Activated CD8-positive, alpha-beta memory T cell treated with anti-CD3 and anti-CD28 coated beads for 4 hours (primary cell): ENCODE measurements at regions not wholly inside any gene's neighbourhood (a gene's known extent, or its start where the extent isn't known, plus 50 kb on each side); places are given as distances from the start of the nearest gene placed in this dataset.

ENCODE experiments used
- DNase-seq, 2 donors: peaks; one replicate each; pipeline ENCODE4 v3.0.0-alpha.2; 2020; ENCODE audit warnings: low read depth in 2 of 2

- no peak for DNase-seq
Measured at GRCh38 chr21:35372201-35372600, 323.1 kb upstream of the RUNX1 start.

GRCh38 chr21:35370671-35371070 lies 321.6 kb upstream of the RUNX1 start:
- DNase-seq: no peak

DNA sequence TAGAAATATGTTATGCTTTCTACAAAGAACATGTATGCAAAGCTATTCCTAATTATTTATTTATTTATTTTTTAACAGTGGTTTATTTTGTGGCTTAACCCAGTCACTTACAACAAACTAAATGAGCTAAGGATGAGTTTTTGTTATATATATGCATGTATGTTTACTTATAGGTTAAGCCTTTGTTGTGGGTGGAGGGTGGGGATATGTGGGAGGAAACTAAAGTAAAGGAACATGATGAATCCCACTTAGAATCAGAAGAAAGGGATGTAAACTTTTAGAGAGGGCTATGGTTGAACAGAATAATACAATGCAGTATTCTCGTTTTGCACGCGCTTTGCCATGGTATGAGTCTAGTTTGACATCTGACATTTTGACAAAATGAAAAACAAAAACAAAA lies 321.0 kb upstream of the RUNX1 start:
- DNase-seq: no peak

DNA sequence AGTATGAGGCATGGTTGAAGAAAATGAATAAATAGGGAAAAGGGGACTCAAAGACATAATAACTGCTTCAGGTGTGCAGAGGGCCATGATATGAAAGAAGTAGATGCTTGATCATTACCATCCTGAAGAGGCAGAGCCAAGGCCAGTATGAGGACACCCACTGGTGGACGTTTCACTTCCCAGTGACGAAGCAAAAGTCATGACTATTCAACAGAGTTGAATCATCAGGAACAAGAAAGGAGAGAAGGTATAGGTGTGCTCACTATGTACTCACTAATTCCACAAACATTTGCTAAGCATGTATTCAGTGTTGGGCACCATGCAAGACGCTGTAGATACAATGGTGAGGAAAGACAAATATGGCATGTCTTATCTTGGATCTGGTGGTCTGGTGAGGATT lies 319.2 kb upstream of the RUNX1 start:
- no peak for DNase-seq

- DNase-seq: no peak
Measured at GRCh38 chr21:35367553-35367952, 318.5 kb upstream of the RUNX1 start.

DNA sequence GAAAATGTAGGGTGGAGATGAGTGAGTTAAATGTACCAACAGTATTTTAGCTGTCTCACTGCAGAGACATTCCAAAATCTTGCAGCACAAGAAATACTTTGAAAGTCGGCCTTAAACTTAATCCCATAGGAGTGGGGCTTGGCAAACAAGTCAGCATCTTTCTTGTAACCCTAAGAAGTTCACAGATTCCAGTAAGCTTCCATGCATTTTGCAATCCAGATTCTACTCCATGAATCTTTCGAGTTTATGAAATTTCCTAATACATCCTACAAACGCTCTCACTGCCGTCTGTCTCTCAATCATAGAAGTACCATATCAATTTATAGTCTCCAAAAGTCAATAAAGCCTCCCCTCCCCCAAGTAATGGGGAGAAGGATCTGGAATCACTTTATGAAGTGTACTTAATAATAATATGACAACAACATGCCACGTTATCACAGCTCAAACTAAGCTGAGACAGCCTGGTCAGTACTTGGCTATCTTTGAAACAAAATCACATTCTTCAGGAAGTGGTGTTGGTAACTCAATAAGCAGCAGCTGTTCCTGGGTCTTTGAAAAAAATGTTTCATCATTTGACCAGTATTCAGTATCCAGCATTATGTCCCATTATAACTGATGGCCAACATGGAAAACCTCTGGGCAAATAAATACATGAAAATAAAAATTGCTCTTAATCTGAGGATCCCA lies 317.4 kb upstream of the RUNX1 start:
- DNase-seq: no peak

DNA sequence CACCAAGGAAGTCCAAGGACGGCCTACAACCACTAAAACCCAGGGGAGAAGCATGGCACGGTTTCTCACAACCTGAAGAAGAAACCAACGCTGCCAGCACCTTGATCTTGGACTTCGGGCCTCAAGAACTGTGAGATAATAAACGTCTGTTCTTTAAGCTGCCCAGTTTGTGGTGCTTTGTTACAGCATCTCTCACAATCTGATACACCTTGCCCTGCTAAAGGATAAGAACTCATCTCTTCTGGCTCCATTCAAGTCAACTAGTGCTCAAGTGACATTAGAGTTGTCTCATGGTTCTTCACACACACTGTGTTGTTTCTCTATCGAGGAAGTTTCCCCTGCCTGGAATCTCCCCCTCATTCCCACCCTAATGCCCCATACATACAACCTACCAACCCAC lies 314.4 kb upstream of the RUNX1 start:
- no peak for DNase-seq

DNA sequence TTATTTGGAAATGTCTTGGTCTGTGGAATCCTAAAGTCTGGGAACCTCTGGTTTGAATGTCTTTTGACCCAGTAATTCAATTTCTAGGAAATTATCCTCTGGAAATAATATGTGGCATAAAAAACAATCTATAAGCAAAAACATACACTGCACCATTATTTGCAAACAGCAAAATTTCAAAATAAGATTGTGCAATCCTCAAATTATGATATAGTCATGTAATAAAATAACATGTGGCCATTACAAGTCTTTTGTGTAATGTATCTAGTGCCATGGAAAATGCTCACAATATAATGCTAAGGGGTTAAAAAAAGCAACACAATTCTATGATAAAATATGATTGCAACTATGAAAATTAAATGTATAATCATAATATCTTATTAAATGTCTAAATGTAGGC lies 312.9 kb upstream of the RUNX1 start:
- no peak for DNase-seq

GRCh38 chr21:35360870-35361570 lies 311.9 kb upstream of the RUNX1 start:
- DNase-seq: no peak

DNA sequence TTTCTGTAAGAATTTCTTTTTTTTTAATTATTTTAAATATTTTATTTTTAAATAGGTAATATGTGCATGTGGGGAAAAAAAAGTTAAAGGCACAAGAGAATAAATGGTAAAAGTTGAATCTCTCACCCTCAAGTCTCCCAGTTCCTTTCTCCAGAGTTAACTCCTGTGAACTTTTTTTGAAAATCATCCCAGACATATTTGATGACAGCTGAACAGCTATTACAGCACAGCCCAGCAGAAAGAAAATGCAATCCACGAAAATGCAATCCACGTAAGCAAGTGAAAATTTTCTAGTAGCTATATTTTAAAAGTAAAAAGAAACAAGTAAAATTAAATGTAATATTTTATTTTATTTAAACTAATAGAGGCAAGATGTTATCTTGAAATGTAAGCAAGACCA lies 310.0 kb upstream of the RUNX1 start:
- DNase-seq: no peak

DNA sequence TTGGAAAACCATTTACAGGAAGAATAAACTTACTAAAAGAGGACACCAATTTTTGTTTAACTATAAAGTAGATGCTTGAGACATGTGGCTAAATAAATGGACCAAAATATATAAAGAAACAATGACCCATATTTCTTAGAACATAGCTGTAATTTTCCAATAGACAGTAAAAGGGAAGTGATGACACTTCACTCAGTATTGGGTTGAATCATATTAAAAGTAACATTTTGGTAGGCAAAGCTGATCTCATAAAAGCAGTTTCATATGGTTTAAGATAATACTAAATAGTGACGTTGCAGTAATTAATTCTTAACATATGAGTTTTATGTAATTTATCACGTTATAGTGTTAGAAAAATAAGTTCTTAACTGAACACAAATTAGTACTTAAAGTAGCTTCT lies 308.9 kb upstream of the RUNX1 start:
- DNase-seq: no peak

GRCh38 chr21:35357041-35357780 lies 308.1 kb upstream of the RUNX1 start:
- DNase-seq: no peak

DNA sequence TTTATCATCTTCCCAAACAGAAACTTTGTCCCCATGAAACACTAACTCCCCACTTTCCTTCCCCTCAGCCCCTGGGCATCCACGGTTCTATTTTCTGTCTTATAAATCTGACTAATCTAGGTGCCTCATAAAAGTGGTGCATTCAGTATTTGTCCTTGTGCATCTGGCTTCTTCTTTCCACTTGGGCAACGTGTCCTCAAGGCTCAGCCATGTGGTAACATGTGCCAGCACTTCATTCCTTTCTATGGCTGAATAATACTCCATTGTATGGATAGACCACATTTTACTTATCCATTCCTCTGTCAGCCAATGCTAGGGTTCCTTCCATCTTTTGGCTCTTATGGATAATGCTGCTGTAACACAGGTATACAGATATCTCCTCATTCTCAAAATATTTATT lies 305.0 kb upstream of the RUNX1 start:
- no peak for DNase-seq

- no peak for DNase-seq
Measured at GRCh38 chr21:35352793-35353192, 303.7 kb upstream of the RUNX1 start.

DNA sequence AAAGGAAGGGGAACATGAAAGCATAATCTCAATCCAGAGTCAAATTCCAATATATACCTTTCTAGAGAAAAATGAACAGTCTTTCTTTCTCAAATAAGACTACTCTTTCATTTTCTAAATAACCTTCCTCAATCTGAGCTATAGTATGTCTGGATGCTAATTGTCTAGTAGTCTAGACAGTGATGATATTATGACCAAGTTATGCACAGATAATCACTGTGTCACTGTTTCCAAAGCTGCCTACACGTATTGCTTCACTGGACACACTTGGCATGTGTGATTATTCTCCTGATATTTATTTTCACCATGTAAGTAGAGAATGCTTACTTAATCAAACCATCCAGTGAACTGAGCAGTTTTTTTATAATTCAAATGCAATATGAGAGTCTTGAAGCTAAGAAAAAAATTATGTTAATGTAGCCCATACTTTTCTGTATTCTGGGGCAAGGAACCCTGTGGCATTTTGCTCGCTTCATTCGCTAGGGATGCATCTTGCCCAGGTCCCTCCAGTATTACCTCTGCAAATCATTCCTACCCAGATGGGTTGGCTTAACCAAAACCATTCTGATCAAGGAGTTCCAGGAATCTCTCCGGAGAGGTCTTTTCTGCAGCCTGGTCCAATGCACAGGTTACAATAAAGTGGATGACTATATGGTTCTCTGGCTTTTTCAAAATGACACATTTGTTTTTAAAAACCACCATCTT lies 303.1 kb upstream of the RUNX1 start:
- no peak for DNase-seq

DNA sequence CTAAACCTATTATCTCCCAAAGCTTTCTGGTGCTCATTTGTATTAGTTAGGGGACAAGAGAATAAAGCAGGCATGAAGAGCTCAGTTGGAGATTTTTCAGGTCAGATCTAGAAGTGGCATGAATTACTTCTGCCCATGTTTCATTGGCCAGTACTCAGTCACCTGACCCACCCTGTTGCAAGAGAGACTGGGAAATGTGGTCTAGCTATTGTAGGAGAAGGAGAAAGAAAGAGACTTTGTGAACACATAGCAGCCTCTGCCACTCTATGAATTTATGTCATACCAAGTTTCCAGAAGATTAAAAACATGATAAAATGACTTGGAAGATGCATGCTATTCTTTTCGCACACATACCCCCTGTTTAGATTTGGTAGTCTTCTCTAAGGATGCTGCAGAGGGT lies 302.3 kb upstream of the RUNX1 start:
- DNase-seq: no peak

DNA sequence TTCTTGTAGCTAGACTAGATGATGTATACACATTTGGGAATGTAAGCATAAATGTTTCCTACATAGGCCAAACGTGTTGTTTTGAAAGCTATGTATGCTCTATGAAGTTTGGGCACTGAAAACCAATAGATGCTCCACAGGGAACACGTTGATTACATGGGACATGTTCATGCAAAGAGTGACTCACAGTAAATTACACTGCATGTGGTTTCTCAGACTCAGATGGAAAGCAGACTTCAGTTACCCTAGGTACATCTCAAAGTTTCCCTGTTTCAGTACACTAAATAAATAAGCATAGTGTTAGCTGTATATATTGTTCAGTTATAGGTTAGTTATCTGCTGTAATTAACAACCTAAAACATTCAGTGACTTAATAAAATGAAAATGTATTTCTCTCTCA lies 301.9 kb upstream of the RUNX1 start:
- no peak for DNase-seq

DNA sequence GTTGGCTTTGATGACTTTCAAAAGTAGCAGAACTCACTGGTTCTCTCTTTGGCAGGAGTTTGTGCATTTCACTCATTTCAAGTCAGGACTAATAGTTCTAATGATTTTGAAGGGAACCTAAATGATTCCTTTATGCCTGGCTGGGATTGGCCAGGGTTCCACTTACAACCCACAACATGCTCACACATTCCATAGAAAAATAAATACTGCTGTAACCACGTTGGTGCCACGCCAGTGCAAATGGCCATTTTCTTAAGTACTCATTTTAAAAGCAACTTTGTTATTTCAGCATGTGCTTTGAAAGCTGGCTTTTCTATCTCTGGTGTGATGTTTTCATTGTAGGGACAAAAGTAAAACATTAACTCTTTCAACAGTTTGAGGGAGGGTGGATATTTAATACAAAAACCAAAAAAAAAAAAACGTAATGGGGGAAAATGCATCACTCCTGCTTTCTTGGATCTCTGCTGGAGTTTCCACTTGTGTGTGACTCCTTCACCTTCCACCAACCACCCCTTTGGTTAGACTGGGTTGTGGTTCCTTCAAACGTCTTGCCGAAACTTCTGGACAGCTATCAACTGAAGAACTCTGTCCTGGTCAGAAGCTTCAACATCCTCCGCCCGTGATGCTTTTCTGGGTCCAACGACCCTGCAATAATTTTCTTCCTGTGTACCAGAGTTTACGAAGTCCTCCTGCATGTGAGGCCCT lies 300.4 kb upstream of the RUNX1 start:
- no peak for DNase-seq

- no peak for DNase-seq
Measured at GRCh38 chr21:35348686-35349085, 299.6 kb upstream of the RUNX1 start.

- DNase-seq: no peak
Measured at GRCh38 chr21:35346697-35347096, 297.6 kb upstream of the RUNX1 start.

GRCh38 chr21:35345954-35346353 lies 296.9 kb upstream of the RUNX1 start:
- DNase-seq: no peak

DNA sequence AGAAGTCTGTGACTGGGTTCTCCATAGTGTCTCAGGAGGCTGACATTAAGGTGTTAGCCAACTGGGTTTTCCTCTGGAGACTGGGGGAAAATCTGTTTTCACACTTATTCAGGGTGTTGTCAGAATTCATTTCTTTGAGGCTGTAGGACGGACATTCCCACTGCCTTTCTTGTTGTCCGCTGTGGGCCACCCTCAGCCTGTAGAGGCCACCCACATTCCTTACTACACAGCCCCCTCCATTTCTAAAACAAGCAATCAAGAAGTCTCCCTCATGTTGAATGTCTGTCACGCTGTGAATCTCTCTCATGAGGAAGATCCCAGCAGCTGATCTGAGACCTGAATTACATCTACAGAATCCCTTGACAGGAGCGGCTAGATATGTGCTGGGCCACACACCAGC lies 295.5 kb upstream of the RUNX1 start:
- DNase-seq: no peak
